ENCODE measurements at regions not wholly inside any gene's neighbourhood (a gene's known extent, or its start where the extent isn't known, plus 50 kb on each side); places are given as distances from the start of the nearest gene placed in this dataset.

- Histone ChIP-seq H3K4me2 (ENCODE audit: low read length) (no peak overlapping the region), H4K20me1 (ENCODE audit: insufficient read depth) (no peaks in the 10 kb centered on the region), H3K9ac (ENCODE audit: low read length) (no peak overlapping the region), H3K27ac (ENCODE audit: low read depth, low read length) (no peak overlapping the region), H3K4me1 (ENCODE audit: control insufficient read depth in 1 of 2, insufficient read depth in 2 of 2, low read length in 2 of 2) (no peaks in the 10 kb centered on the region), H3K4me3 (replicated peaks in 1 of 2; ENCODE audit: low read depth in 1 of 2, low read length in 2 of 2) (no peak overlapping the region), H3K79me2 (ENCODE audit: insufficient read depth, low read length) (no peaks in the 10 kb centered on the region), H3K27me3 (ENCODE audit: insufficient read depth, low read length) (no peaks in the 10 kb centered on the region), H3K36me3 (ENCODE audit: control insufficient read depth in 1 of 2, insufficient read depth in 2 of 2, low read length in 2 of 2) (no peaks in the 10 kb centered on the region), H2AFZ (ENCODE audit: low read depth, low read length, poor library complexity, severe bottlenecking) (no peak overlapping the region), H3K9me2 (ENCODE audit: insufficient read depth) (no peaks in the 10 kb centered on the region), H3K9me3 (ENCODE audit: control insufficient read depth in 1 of 2, insufficient read depth in 1 of 2, low read depth in 1 of 2, low read length in 2 of 2) (no peaks in the 10 kb centered on the region)
- ATAC-seq (no peak), DNase-seq (ENCODE audit: low read depth, low spot score) (no peak)
- intact Hi-C loops (cut with micrococcal nuclease), result no loop called here
- TF ChIP-seq ZBTB33 (IDR thresholded peaks at IDR 0.05; ENCODE audit: extremely low read depth, insufficient replicate concordance, low read length), result no peak
- TF ChIP-seq REST (IDR thresholded peaks at IDR 0.05; ENCODE audit: low read depth), result no peak
- no peak for TF ChIP-seq RAD21 (IDR thresholded peaks at IDR 0.05; ENCODE audit: low read depth)
- TF ChIP-seq POLR2AphosphoS5 (IDR thresholded peaks at IDR 0.05; ENCODE audit: low read depth, low read length), result no peak
- TF ChIP-seq YY1 (IDR thresholded peaks at IDR 0.05; ENCODE audit: extremely low read depth, insufficient replicate concordance, low read depth, low read length), result no peak
- no peak for TF ChIP-seq SP1 (IDR thresholded peaks at IDR 0.05; ENCODE audit: low read depth)
- no peak for TF ChIP-seq ZNF274 (IDR thresholded peaks at IDR 0.05; ENCODE audit: low read depth, low read length)
- no peak for TF ChIP-seq EZH2phosphoT487 (IDR thresholded peaks at IDR 0.05; ENCODE audit: borderline replicate concordance)
- TF ChIP-seq SIN3A (IDR thresholded peaks at IDR 0.05; ENCODE audit: low read depth), result no peak
- TF ChIP-seq MAX (IDR thresholded peaks at IDR 0.05), result no peak
- no peak for TF ChIP-seq TCF7L2 (IDR thresholded peaks at IDR 0.05; ENCODE audit: borderline replicate concordance, extremely low read depth, insufficient read depth, insufficient read length)
- no peak for TF ChIP-seq ELF1 (IDR thresholded peaks at IDR 0.05; ENCODE audit: borderline replicate concordance, low read depth)
- TF ChIP-seq ATF3 (IDR thresholded peaks at IDR 0.05), result no peak
- TF ChIP-seq CBX3 (IDR thresholded peaks at IDR 0.05; ENCODE audit: low read depth), result no peak
- no peak for TF ChIP-seq EGR1 (IDR thresholded peaks at IDR 0.05; ENCODE audit: low read depth)
- TF ChIP-seq CTCF (IDR thresholded peaks at IDR 0.05 in 2 of 3, conservative IDR thresholded peaks at IDR 0.05 in 1 of 3; ENCODE audit: borderline replicate concordance in 1 of 3, insufficient read depth in 1 of 3, low read depth in 2 of 3, low read length in 2 of 3), result no peak
- no TSS peak for BruUV-seq (replicated peaks)
- ChIA-PET CTCF (no interaction called here), RAD21 (ENCODE audit: low non-redundant PET in 1 of 2, low total read pairs in 2 of 2, uncharacterized antibody in 2 of 2, unreplicated experiment in 2 of 2) (no interaction called here), POLR2A (no interaction called here)
Measured at GRCh38 chr7:18401757-18402156, 93.8 kb upstream of the HDAC9 start.
